NCI-H82 (cell line): ENCODE measurements at regions not wholly inside any gene's neighbourhood (a gene's known extent, or its start where the extent isn't known, plus 50 kb on each side); places are given as distances from the start of the nearest gene placed in this dataset.
"Not testable (repeated sequence)": the region's sequence is repeated elsewhere in the genome, so short reads cannot be mapped to it uniquely, and the experiment has no call there.

Experiments
- DNase-seq: peaks from one replicate; lab custom pipeline; 2025; lab: John Stamatoyannopoulos, UW

- no peak for DNase-seq
These were observed 571.1 kb upstream of the EYS start for GRCh38 chr6:66278115-66278514.

- DNase-seq: no peak
These were observed 570.4 kb upstream of the EYS start for GRCh38 chr6:66277400-66277799.

- no peak for DNase-seq
These were observed 558.7 kb upstream of the EYS start for GRCh38 chr6:66265737-66266136.

- DNase-seq: no peak
These were observed 557.4 kb upstream of the EYS start for GRCh38 chr6:66264376-66264775.

- DNase-seq: peak; percentile 17
These were observed 551.9 kb upstream of the EYS start for GRCh38 chr6:66258731-66259487.

GRCh38 chr6:66245231-66245630, 538.2 kb upstream of the EYS start:
- DNase-seq: no peak

GRCh38 chr6:66238851-66239250, 531.8 kb upstream of the EYS start:
- DNase-seq: no peak

GRCh38 chr6:66232890-66233289, 525.9 kb upstream of the EYS start:
- DNase-seq: no peak

GRCh38 chr6:66230591-66230990, 523.6 kb upstream of the EYS start:
- DNase-seq: no peak

- DNase-seq: peak; percentile 17
These were observed 519.1 kb upstream of the EYS start for GRCh38 chr6:66226109-66226508.

GRCh38 chr6:66210964-66211363, 503.9 kb upstream of the EYS start:
- DNase-seq: peak; percentile 14

GRCh38 chr6:66200390-66200789, 493.4 kb upstream of the EYS start:
- DNase-seq: no peak

GRCh38 chr6:66199171-66199570, 492.1 kb upstream of the EYS start:
- no peak for DNase-seq

GRCh38 chr6:66198062-66198624, 491.1 kb upstream of the EYS start:
- no peak for DNase-seq

GRCh38 chr6:66190858-66191257, 483.8 kb upstream of the EYS start:
- DNase-seq: no peak

- no peak for DNase-seq
These were observed 482.9 kb upstream of the EYS start for GRCh38 chr6:66189915-66190314.

GRCh38 chr6:66186756-66187155, 479.7 kb upstream of the EYS start:
- DNase-seq: no peak

- DNase-seq: no peak
These were observed 477.1 kb upstream of the EYS start for GRCh38 chr6:66184091-66184490.

- DNase-seq: no peak
These were observed 472.3 kb upstream of the EYS start for GRCh38 chr6:66179361-66179760.

- DNase-seq: no peak
These were observed 466.6 kb upstream of the EYS start for GRCh38 chr6:66173587-66173986.

GRCh38 chr6:66166713-66167112, 459.7 kb upstream of the EYS start:
- not testable (repeated sequence) for DNase-seq

- no peak for DNase-seq
These were observed 454.6 kb upstream of the EYS start for GRCh38 chr6:66161546-66162108.

- no peak for DNase-seq
These were observed 452.9 kb upstream of the EYS start for GRCh38 chr6:66159937-66160336.

GRCh38 chr6:66153247-66153646, 446.2 kb upstream of the EYS start:
- DNase-seq: no peak
